Cardiac muscle cell (in vitro differentiated cells and primary cell): ENCODE measurements at regions not wholly inside any gene's neighbourhood (a gene's known extent, or its start where the extent isn't known, plus 50 kb on each side); places are given as distances from the start of the nearest gene placed in this dataset.

Experiments
- DNase-seq, 2 donors: peaks; one replicate each; pipeline versions ENCODE4 v3.0.0 to v3.0.0-alpha.2; 2010 to 2017; ENCODE audit warnings: low read depth in 1 of 2, low spot score in 1 of 2
- H3K27ac ChIP-seq: fragments of 200-600 bp; sonication (generic); 2 replicates; pipeline ENCODE4 v1.5.1; 2016
- H3K27me3 ChIP-seq: fragments of 200-600 bp; sonication (generic); 2 replicates; pipeline ENCODE4 v1.6.0; 2016; ENCODE audit warnings: control low read depth
- H3K36me3 ChIP-seq: fragments of 200-600 bp; sonication (generic); 2 replicates; pipeline ENCODE4 v1.5.1; 2016; ENCODE audit warnings: control low read depth
- H3K4me1 ChIP-seq: fragments of 200-600 bp; sonication (generic); 2 replicates; pipeline ENCODE4 v1.8.1; 2017; ENCODE audit warnings: low read depth, mild to moderate bottlenecking, mixed run types
- H3K4me3 ChIP-seq: fragments of 200-600 bp; sonication (generic); 2 replicates; pipeline ENCODE4 v1.5.1; 2016; ENCODE audit warnings: mild to moderate bottlenecking
- H3K9me3 ChIP-seq: fragments of 200-600 bp; sonication (generic); 2 replicates; pipeline ENCODE4 v1.5.1; 2017; ENCODE audit warnings: low read depth, mild to moderate bottlenecking, control low read depth
- CTCF ChIP-seq: IDR thresholded peaks from 2 replicates; pipeline ENCODE4 v1.5.1; 2012; ENCODE audit warnings: low read depth, mild to moderate bottlenecking, low read length

GRCh38 chr1:234855851-234856250 is 245.9 kb upstream of the IRF2BP2 start:
- no peak for TF ChIP-seq CTCF
- Histone ChIP-seq H3K9me3 (no peaks in the 10 kb centered on the region), H3K36me3 (no peaks in the 10 kb centered on the region), H3K4me3 (no peak overlapping the region), H3K4me1 (peaks cover 8% of the 10 kb centered on the region), H3K27ac (no peak overlapping the region), H3K27me3 (no peaks in the 10 kb centered on the region)
- no peak for DNase-seq

- no peak overlapping the region for H3K27ac ChIP-seq
- no peaks in the 10 kb centered on the region for H3K36me3 ChIP-seq
- H3K9me3 ChIP-seq = no peaks in the 10 kb centered on the region
- TF ChIP-seq CTCF = no peak
- H3K27me3 ChIP-seq = no peaks in the 10 kb centered on the region
- DNase-seq = no peak
- peaks cover 8% of the 10 kb centered on the region for H3K4me1 ChIP-seq
- H3K4me3 ChIP-seq = no peak overlapping the region
These were observed 244.7 kb upstream of the IRF2BP2 start for GRCh38 chr1:234854645-234855039.

- DNase-seq = no peak
- no peaks in the 10 kb centered on the region for H3K9me3 ChIP-seq
- no peak overlapping the region for H3K4me3 ChIP-seq
- H3K27me3 ChIP-seq = no peaks in the 10 kb centered on the region
- H3K36me3 ChIP-seq = no peaks in the 10 kb centered on the region
- TF ChIP-seq CTCF = no peak
- peaks cover 8% of the 10 kb centered on the region for H3K4me1 ChIP-seq
- H3K27ac ChIP-seq = no peak overlapping the region
These were observed 244.1 kb upstream of the IRF2BP2 start for GRCh38 chr1:234853906-234854644.

- no peak for TF ChIP-seq CTCF
- no peak overlapping the region for H3K4me3 ChIP-seq
- no peak for DNase-seq
- peaks cover 8% of the 10 kb centered on the region for H3K4me1 ChIP-seq
- H3K27ac ChIP-seq = no peak overlapping the region
- H3K27me3 ChIP-seq = no peaks in the 10 kb centered on the region
- H3K36me3 ChIP-seq = no peaks in the 10 kb centered on the region
- no peaks in the 10 kb centered on the region for H3K9me3 ChIP-seq
These were observed 242.7 kb upstream of the IRF2BP2 start for GRCh38 chr1:234852659-234853058.

DNA sequence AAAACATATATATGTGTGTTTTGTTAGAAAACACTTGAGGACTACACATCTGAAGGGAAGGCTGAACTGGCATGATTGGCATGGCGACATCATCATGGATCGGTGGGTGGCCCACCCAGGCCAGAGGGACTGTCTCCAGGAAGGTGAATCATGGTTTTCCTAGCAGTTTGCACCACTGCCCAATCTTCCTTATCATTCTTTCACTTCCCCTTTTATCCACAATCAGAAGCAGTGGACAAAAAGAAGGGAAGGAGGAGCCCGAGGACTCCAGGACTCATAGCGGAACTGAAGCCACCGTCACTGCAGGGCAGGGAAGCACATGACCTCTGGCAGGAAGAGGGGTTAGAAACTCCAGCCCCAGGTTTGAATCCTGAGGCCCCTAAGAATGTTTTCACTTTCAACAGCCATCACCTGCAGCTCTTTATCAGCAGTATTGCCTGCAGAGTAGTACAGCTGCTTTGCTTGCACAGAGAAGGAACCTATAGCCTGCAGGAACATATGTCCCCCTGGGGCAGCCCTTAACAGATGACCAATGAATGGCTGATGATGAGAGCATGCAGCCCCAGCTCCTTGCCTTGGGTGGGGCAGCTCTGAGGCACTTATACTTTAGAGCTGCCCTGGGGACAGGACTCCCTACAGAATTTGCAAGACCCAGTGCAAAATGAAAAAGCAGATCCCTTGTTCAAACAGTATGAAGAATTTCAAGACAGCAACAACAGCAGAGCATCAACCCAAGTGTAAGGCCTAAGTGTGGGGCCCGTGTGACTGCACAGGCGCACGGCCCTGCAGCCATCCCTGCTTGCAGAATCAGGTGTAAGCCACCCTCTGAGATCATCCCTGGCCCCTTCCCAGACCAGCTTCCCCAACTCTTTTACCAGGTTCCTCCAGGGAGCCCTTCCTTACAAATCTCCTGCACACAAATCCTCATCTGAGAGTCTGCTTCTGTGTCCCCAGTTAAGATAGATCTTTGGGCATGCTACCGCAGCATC is 241.8 kb upstream of the IRF2BP2 start:
- no peaks in the 10 kb centered on the region for H3K27me3 ChIP-seq
- no peaks in the 10 kb centered on the region for H3K36me3 ChIP-seq
- no peaks in the 10 kb centered on the region for H3K9me3 ChIP-seq
- DNase-seq = peak in 1 of 2 donors; percentile 41
- TF ChIP-seq CTCF = no peak
- H3K4me1 ChIP-seq = peaks cover 8% of the 10 kb centered on the region
- peak overlapping the region; percentile 40 for H3K27ac ChIP-seq
- no peak overlapping the region for H3K4me3 ChIP-seq
